DOHH2 (cell line): ENCODE measurements at regions not wholly inside any gene's neighbourhood (a gene's known extent, or its start where the extent isn't known, plus 50 kb on each side); places are given as distances from the start of the nearest gene placed in this dataset.

ENCODE experiments used
- CTCF ChIP-seq: fragments of 200-600 bp; sonication (generic); IDR thresholded peaks from one replicate; pipeline ENCODE4 v1.5.1; 2014; ENCODE audit warnings: antibody characterized with exemption, mild to moderate bottlenecking, low read depth, low read length; ENCODE audit not compliant: poor library complexity, severe bottlenecking
- EZH2phosphoT487 ChIP-seq: fragments of 200-600 bp; sonication (generic); IDR thresholded peaks from 2 replicates; pipeline ENCODE4 v1.6.1; 2017; ENCODE audit warnings: borderline replicate concordance, mild to moderate bottlenecking, antibody characterized with exemption, low read length, moderate library complexity, mixed read lengths

- no peak for TF ChIP-seq CTCF
- no peak for TF ChIP-seq EZH2phosphoT487
Observed at GRCh38 chr3:118531816-118532215, 502.8 kb downstream of the IGSF11 start.
